Smooth muscle cell (in vitro differentiated cells): ENCODE measurements at regions not wholly inside any gene's neighbourhood (a gene's known extent, or its start where the extent isn't known, plus 50 kb on each side); places are given as distances from the start of the nearest gene placed in this dataset.
"Not testable (repeated sequence)": the region's sequence is repeated elsewhere in the genome, so short reads cannot be mapped to it uniquely, and the experiment has no call there.

Experiments used
- DNase-seq: peaks from one replicate; lab custom pipeline; 2025; ENCODE audit not compliant: unreplicated experiment; lab: John Stamatoyannopoulos, UW
- H2AFZ ChIP-seq: fragments of 200-600 bp; sonication (generic); 2 replicates; pipeline ENCODE4 v1.6.0; 2016; ENCODE audit warnings: antibody characterized with exemption, low read depth, mild to moderate bottlenecking
- H3F3A ChIP-seq: fragments of 200-600 bp; sonication (generic); 2 replicates; pipeline ENCODE4 v1.6.0; 2017; ENCODE audit warnings: antibody characterized with exemption, low read depth
- H3K27ac ChIP-seq: fragments of 200-600 bp; sonication (generic); 2 replicates; pipeline ENCODE4 v1.5.1; 2016; ENCODE audit warnings: low read depth, mild to moderate bottlenecking
- H3K27me3 ChIP-seq: fragments of 200-600 bp; sonication (generic); 2 replicates; pipeline ENCODE4 v1.6.1; 2016; ENCODE audit warnings: low read depth, mild to moderate bottlenecking
- H3K36me3 ChIP-seq: fragments of 200-600 bp; sonication (generic); 2 replicates; pipeline ENCODE4 v1.5.1; 2016; ENCODE audit warnings: low read depth
- H3K4me1 ChIP-seq: fragments of 200-600 bp; sonication (generic); 2 replicates; pipeline ENCODE4 v1.5.1; 2016; ENCODE audit warnings: low read depth
- H3K4me2 ChIP-seq: fragments of 200-600 bp; sonication (generic); 2 replicates; pipeline ENCODE4 v1.6.0; 2016; ENCODE audit warnings: mild to moderate bottlenecking
- H3K4me3 ChIP-seq: fragments of 200-600 bp; sonication (generic); 2 replicates; pipeline ENCODE4 v1.5.1; 2016; ENCODE audit warnings: mild to moderate bottlenecking
- H3K79me2 ChIP-seq: fragments of 200-600 bp; sonication (generic); 2 replicates; pipeline ENCODE4 v1.6.0; 2016; ENCODE audit warnings: low read depth, mild to moderate bottlenecking
- H3K9ac ChIP-seq: fragments of 200-600 bp; sonication (generic); 2 replicates; pipeline ENCODE4 v1.6.0; 2016; ENCODE audit warnings: low read depth
- H3K9me3 ChIP-seq: fragments of 200-600 bp; sonication (generic); replicated peaks from 2 replicates; pipeline ENCODE4 v1.5.1; 2016; ENCODE audit warnings: low read depth
- H4K20me1 ChIP-seq: fragments of 200-600 bp; sonication (generic); 2 replicates; pipeline ENCODE4 v1.6.0; 2016; ENCODE audit warnings: low read depth
- CTCF ChIP-seq: fragments of 200-600 bp; sonication (generic); IDR thresholded peaks from 2 replicates; pipeline ENCODE4 v1.5.1; 2017; ENCODE audit warnings: borderline replicate concordance, mild to moderate bottlenecking, antibody characterized with exemption; ENCODE audit not compliant: insufficient read depth, poor library complexity, severe bottlenecking
- WGBS: methylation state at CpG from one replicate; pipeline ENCODE4 v1.1.7; 2016; ENCODE audit warnings: low lambda C conversion rate; 5-methylcytosine and 5-hydroxymethylcytosine counted together

- Histone ChIP-seq H3K4me1 (no peaks in the 10 kb centered on the region), H3K36me3 (no peaks in the 10 kb centered on the region), H3F3A (no peaks in the 10 kb centered on the region), H3K4me2 (peak overlapping the region; percentile 31), H4K20me1 (no peaks in the 10 kb centered on the region), H3K9ac (no peak overlapping the region), H3K4me3 (no peak overlapping the region), H3K27ac (no peak overlapping the region), H3K27me3 (no peaks in the 10 kb centered on the region), H3K79me2 (no peaks in the 10 kb centered on the region), H3K9me3 (no peaks in the 10 kb centered on the region), H2AFZ (no peak overlapping the region)
- TF ChIP-seq CTCF, result no peak
- no peak for DNase-seq
- 57% methylated on average over 2 of the region's 2 CpGs for WGBS
Observed at GRCh38 chr5:54383941-54384340, 71.6 kb upstream of the HSPB3 start.

GRCh38 chr5:54383225-54383901 is 72.1 kb upstream of the HSPB3 start:
- Histone ChIP-seq H3K4me1 (no peaks in the 10 kb centered on the region), H3K9me3 (no peaks in the 10 kb centered on the region), H3K4me3 (no peak overlapping the region), H2AFZ (no peak overlapping the region), H3K79me2 (no peaks in the 10 kb centered on the region), H3K27ac (no peak overlapping the region), H3K36me3 (no peaks in the 10 kb centered on the region), H3F3A (no peaks in the 10 kb centered on the region), H3K27me3 (no peaks in the 10 kb centered on the region), H3K4me2 (no peak overlapping the region), H4K20me1 (no peaks in the 10 kb centered on the region), H3K9ac (no peak overlapping the region)
- no peak for DNase-seq
- 88% methylated on average over 3 of the region's 3 CpGs for WGBS
- no peak for TF ChIP-seq CTCF

- H4K20me1 ChIP-seq, H3K4me3 ChIP-seq, DNase-seq, H2AFZ ChIP-seq, H3K4me2 ChIP-seq, H3F3A ChIP-seq, H3K79me2 ChIP-seq, H3K27me3 ChIP-seq, H3K9me3 ChIP-seq, H3K9ac ChIP-seq, H3K27ac ChIP-seq, H3K4me1 ChIP-seq, H3K36me3 ChIP-seq: not testable (repeated sequence)
- WGBS, result 96% methylated on average over 20 of the region's 31 CpGs
Observed at GRCh38 chr5:54381319-54381718, 70.9 kb upstream of the ARL15 start.

GRCh38 chr5:54379590-54379989 is 69.2 kb upstream of the ARL15 start:
- Histone ChIP-seq H3K4me3 (no peak overlapping the region), H3K9ac (no peak overlapping the region), H3K9me3 (no peaks in the 10 kb centered on the region), H3K27ac (no peak overlapping the region), H3K79me2 (no peaks in the 10 kb centered on the region), H3K4me2 (no peak overlapping the region), H3F3A (no peaks in the 10 kb centered on the region), H3K36me3 (no peaks in the 10 kb centered on the region), H3K4me1 (no peaks in the 10 kb centered on the region), H4K20me1 (no peaks in the 10 kb centered on the region), H3K27me3 (no peaks in the 10 kb centered on the region), H2AFZ (no peak overlapping the region)
- 90% methylated on average over 2 of the region's 2 CpGs for WGBS
- TF ChIP-seq CTCF, result no peak
- DNase-seq, result no peak
